ENCODE measurements at regions not wholly inside any gene's neighbourhood (a gene's known extent, or its start where the extent isn't known, plus 50 kb on each side); places are given as distances from the start of the nearest gene placed in this dataset.

- TF ChIP-seq CTCF (IDR thresholded peaks at IDR 0.05) (no peak), POLR2A (IDR thresholded peaks at IDR 0.05) (no peak)
These were observed 101.5 kb upstream of the TSHZ3 start for GRCh38 chr19:31450696-31451095.
